Stimulated activated CD8-positive, alpha-beta memory T cell treated with anti-CD3 and anti-CD28 coated beads, Interleukin-2, amount 100 ng/mL, for 48 hours (primary cell): ENCODE measurements at regions not wholly inside any gene's neighbourhood (a gene's known extent, or its start where the extent isn't known, plus 50 kb on each side); places are given as distances from the start of the nearest gene placed in this dataset.
"Not testable (repeated sequence)": the region's sequence is repeated elsewhere in the genome, so short reads cannot be mapped to it uniquely, and the experiment has no call there.

ENCODE experiments used
- DNase-seq, 2 donors: peaks; one replicate each; pipeline ENCODE4 v3.0.0-alpha.2; 2020; ENCODE audit warnings: low read depth in 2 of 2

DNA sequence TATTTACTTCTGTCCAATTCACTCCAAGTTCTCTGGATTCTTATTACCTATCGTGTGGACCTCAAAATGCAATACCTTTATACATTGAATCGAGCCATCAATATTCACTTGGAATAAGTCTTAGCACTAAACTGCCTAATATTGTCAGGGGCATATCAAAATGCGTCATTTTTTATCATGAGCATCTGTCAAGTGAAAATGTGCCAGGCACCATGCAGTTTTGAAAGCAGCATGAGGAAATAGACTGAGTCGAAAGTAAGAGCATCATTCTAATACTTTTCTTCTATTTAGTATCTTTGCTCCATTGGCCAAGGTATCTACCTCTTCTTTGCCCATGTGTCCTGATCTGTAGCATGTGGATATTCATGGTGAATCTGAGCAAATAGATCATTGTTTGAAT lies 1193.4 kb downstream of the CDH11 start:
- no peak for DNase-seq

DNA sequence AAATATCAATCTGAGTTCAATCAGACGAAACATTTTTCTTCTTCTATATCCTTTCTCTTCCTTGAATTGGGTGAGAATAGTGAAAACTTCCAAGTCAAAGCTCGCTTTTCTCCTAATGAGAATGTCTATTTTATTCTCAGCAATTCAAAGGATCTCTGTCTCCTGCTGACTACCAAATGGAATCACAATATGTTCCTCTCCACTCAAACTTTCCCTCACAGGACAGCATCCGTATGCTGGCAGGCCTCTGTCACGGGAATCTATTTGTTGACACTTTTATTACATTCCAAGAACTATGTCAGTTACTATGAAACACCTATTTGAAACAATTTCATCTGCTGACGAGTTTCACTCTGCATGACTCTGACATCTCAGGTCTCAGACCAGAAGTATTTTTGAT lies 1196.6 kb downstream of the CDH11 start:
- no peak for DNase-seq

DNA sequence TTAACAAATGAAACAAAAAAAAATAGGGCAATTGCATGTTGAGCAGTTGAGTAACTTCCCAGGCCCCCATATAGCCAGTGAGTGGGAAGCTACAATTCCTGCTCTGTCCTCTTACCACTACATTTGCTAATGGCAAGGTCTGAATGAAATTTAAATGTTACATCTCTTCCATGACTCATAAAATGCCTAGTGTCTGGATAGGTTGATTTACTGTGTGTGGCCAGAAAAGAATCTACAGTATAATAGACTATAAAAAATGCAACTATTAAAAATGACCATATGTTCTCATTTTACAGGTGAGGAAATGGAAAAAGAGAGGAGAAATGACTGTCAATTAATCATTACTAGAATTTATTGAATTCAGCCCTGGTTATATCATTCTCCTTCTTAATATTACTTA lies 1199.3 kb downstream of the CDH11 start:
- no peak for DNase-seq

DNA sequence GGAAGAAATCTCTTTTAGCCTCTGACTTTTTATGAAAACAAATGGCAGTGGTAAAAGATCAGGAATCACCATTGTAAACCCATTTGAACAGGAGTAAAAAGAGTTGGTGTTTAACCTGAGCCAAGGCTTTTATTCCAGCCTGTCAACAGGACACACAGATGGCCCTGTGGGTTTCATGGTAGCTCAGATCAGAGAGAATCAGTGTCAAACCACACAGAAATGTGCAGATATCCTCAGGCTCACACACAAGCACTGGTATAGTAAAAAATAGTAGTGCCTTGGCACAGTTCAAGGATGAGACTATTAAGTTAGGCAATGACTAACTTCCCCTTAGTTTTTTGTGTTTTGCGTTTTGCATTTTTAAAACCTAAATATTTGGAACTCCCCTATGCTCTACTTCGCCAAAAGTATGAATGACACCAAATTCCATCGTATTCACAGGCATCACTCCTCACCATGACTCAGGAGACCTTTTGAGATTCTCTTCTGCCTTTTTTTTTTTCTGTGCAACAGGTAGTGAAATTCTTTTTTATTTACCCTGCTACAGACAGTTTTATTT lies 1200.0 kb downstream of the CDH11 start:
- no peak for DNase-seq

DNA sequence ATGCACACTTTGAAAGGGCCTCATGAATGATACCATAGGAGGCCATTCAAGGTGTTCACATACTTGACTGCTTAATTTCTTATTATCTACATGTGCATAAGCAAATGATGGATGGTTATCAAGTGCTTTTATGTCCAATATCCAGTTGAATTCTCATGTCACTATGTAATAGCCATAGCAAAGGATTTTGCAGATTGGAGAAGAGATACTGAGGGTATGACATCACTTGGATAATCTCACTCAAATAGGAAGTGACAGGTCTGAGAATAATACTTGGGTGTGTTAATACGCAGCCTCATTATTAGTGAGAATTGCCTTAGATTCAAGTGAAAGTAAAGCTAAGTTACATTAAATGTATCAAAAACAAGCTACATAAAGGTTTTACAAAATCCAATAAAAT lies 1208.6 kb downstream of the CDH11 start:
- no peak for DNase-seq

DNA sequence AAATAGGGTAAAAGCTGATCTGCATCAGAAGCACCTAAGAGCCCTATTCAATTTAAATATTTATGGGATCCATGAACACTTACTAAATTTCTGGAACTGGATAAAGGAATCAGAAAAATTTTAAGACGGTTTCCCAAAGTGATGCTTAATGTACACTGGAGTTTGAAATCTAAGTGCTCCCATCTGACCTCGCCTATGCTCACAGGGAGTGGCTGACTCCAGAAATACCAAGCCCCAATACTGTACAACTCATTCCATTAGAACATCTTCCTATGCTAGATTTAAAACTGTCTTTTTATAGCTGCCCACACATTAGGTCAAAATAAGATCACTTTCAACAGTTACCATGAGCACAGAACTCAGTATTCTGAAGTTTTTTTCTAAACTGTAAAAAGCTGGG lies 1214.6 kb downstream of the CDH11 start:
- no peak for DNase-seq

DNA sequence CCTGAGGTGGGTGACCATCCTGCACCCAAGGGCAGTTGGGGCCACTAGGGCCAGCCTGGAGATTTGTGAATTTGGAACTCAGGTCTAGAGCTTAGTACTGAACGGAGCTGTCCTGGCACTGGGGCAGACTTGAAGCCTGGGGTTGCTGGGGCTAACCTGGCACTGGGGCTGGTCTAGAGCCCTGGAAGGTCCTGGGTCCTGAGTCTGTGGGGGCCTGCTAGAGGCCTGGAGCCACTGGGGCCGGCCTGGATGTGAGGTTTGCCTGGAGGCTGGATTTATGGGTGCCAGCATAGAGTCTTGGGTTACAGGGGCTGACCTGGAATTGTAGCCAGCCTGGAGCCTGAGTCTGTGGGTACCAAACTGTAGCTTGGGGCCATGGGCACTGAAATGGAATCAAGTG lies 1216.9 kb downstream of the CDH11 start:
- DNase-seq: no peak

DNA sequence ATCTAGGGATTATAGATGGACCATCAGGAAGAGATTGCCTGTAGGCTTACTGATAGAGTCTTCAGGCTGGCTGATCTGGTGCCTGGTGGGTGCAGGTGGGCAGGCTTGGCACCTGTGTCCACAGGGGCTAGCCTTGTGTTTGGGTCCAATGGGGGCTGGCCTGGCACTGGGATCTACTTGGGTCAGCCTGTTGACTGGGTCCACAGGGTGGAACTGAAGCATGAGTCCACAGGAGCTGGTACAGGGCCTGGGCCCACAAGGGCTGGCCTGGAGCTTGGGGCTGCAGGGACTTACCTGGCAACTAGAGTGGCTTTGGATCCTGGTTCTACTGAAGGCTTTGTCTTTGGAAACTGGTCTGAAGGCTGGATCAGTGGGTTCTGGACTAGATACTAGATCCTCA lies 1217.7 kb downstream of the CDH11 start:
- no peak for DNase-seq

DNA sequence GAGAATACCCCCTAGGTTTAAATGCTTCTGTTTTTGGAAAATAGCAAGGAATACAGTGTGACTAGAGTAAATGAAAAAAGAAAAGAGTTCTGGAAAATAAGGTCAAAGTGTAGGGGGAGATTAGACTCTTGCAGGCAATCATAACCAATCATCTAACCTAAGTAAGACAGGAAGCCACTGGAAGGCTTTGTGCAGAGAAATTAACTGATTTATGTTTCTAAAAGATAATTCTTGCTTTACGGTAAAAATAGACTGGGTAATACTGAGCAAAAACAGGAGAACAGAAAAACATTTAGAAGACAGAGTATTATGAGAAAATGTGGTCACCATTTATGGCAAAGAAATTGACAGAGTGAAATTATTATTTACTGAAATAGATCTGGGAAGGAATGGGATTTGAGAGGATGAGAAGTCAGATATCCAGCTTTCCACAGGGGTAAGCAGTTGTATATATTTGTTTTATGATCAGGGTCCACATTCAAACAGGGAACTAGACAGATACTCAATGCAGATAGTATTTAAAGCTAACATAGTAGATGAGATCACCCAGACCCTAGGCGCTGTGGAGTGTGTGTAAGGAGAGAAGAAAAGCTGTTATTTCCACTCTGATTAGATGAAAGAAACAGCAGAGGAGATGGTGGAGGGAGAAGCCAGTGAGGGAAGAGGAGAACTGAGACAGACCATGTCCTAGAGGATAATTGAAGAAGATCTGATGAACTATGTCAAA lies 1225.3 kb downstream of the CDH11 start:
- DNase-seq: no peak

DNA sequence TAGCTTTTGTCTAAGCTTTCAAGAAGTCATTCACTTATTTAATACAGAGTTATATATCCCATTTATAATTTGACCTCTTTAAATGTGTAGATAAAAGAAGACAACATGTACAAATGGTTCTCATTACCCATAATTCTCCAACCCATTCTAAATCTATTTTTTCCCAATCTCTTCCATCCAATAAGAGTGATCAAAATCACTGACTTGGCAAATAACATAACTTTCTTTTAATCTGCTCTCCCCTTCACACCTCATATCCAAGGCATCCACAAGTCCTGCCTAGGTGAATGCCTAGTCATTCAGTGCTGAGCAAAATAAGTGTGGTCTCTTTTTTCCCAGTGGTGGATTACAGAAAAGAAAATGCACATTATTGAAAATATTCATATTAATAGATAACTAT lies 1231.1 kb downstream of the CDH11 start:
- no peak for DNase-seq

DNA sequence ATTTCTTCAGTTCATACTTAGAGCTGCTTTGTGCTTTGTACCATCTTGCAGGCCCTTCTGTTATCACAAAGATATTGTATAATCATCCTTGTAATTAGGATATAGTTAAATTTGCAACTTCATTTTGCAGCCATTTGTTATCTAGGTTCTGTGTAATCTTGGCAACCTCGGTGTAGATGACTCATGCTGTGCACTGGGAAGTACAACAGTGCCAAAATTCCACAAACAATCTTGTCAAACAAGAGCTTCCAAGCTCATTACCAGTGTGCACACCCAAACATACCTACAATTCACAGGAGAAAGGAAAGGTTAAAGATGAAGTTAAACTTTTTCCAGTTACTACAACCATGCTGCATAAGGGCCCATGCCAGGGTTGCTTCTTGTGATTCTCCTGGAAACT lies 1231.8 kb downstream of the CDH11 start:
- no peak for DNase-seq

DNA sequence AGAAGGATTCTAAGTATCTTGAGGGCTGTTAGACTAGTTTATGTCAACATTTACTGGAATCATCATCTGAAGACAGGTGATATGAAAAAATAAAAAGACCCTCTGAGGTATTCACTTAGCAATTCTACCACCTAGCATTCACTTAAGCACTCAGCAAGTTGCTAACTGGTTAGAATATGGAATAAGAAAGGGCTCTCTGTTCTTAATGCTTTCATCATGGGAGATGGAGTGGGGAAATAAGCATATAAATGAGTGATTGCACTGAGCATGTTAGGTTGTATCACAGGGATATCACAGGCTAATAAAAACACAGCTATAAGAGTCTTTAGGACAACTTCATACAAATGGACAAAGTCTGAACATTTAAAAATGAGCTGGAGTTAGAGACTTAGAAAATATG lies 1238.8 kb downstream of the CDH11 start:
- DNase-seq: no peak

DNA sequence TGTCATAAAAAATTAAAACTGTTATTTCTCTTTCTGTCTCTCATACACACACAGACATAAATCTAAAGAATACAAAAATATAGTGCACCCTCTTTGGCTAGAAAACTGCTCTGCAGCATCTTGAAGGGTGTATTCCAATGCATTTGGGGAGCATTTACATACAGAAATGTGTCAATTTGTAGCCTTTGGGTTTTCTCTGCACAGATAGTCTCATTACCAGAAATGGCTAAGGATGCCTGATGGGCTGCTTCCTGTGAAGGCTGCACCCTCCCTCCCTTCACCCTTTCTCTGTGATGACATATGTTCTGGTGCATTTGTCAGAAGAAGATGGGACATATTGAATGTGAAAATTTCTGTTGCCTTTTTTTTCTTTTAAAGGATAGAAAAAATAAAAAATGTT lies 1239.3 kb downstream of the CDH11 start:
- DNase-seq: no peak

DNA sequence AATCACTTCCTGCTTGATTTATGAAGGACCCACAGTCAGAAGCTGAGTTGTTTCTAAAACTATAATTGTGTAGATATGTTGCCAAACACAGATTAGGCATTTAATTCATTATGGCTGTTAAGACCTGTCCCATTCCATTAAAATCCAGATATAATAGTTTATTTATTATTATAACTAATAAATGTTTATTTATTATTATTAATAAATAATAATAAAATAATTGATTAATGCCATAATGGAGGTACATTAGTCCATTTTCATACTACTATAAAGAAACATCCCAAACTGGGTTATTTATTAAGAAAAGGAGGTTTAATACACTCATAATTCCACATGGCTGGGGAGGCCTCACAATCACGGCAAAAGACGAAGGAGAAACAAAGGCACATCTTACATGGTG lies 1240.9 kb downstream of the CDH11 start:
- DNase-seq: no peak

DNA sequence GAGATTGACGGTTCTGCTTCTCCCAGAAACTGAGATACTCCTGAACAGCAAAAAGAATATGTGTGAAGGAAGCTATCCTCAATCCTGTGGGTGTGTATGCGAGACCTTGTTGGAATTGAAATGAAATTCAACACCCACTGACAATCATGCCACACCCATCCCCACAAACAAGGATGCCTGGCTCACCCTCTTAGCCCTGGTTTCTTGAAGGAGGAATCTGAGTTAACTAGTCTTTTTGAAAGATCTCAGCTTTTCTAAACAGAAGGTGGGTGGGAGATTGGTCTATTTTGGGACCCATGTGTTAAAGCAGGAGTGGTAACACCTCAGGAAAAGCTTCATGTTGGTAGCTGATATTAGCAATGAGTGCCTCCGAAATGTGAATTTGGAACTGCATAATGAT lies 1244.5 kb downstream of the CDH11 start:
- no peak for DNase-seq

DNA sequence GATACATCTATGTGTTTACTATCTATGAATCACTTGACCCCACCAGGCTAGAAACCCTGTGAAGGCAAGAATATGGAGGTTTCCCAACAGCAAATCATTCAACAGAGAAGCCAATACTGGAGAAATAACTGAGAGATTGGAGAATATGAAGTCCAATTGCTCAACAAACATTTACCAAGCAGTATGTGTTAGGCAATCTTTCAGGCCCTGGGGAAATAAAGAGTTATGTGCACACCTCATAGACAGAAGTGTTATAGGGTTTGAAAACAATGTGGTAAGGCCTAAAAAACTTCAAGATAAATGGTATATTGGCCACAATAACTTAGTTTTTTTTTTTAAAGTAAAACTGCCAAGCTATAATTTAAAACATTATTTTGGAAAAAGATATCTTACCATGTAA lies 1245.8 kb downstream of the CDH11 start:
- DNase-seq: no peak

DNA sequence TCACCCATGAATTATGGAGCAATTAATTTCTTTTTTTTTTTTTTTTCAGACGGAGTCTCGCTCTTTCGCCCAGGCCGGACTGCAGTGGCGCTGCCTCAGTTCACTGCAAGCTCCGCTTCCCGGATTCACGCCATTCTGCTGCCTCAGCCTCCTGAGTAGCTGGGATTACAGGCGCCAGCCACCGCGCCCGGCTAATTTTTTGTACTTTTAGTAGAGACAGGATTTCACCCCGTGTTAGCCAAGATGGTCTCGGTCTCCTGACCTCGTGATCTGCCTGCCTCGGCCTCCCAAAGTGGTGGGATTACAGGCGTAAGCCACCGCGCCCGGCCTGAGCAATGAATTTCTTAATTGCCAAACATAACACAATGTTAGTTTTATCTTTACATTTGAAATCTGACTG lies 1261.2 kb downstream of the CDH11 start:
- not testable (repeated sequence) for DNase-seq

DNA sequence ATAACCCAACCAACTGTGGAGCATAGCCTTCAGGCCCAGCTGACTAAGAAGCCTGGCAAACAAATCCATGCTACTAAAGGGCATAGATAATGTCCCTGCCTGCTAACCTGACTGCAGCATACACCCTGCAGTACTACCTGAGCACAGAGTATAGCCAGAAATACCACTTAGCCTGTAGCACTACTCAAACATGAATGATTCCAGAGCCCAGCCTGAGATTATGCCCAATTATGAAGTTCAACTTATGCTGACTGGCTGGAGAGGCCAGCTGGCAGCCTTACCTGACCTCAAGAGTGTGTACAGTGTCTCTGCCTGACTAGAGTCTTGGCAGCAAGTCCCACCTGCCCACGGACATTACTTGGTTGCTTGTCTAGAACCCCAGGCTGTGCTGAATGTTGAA lies 1265.3 kb downstream of the CDH11 start:
- no peak for DNase-seq

DNA sequence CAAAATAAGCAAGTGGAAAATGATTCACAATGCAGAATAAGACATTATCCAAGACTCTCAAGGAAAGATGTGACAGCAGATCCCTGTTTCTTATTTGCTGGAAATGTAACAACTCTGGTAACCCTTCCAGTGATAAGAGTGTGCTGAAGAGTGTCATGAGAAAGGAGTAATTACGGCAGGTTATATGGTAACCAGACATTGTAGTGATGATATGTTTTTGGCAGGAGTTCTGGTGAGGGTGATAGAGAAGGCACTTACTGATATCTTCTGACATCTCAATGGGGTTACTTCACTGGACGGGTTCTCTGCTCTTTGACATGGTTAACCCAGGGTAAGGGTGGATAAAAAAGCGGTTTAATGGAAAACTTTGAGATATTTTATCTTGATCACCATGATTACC lies 1270.9 kb downstream of the CDH11 start:
- DNase-seq: no peak

DNA sequence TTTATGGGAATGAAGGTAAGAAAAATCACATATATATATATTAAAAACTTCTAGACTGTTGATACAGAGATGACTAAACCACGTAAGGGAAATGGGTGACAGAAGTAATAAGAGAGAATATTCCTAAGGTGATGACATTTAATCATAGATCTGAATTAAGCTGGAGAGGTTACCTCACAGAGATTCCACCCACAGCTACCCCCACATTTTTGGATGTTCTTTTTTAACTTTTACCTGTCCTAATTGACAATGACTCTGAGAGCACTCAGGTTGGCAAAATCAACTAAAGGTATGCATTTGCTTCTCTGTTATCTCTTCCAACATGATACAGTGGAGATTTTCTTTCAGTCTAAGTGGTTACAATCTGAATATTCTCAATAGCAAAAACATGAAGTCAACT lies 1280.6 kb downstream of the CDH11 start:
- DNase-seq: no peak

DNA sequence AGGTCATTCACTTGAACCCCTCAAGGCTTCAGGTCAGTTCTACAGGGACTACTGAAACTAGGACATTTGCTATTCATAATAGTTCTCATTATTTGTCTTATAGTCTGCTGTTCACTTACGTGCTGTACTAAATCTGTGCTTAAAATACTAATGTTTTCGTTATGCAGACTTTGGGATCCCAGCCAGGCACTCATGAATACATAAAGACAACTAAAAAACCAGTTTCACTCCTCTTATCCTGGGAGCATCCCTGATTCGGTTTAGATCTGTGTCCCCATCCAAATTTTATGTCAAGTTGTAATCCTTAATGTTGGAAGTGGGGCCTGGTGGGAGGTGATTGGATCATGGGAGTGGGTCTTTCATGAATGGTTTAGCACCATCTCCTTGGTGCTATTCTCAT lies 1291.8 kb downstream of the CDH11 start:
- DNase-seq: no peak

DNA sequence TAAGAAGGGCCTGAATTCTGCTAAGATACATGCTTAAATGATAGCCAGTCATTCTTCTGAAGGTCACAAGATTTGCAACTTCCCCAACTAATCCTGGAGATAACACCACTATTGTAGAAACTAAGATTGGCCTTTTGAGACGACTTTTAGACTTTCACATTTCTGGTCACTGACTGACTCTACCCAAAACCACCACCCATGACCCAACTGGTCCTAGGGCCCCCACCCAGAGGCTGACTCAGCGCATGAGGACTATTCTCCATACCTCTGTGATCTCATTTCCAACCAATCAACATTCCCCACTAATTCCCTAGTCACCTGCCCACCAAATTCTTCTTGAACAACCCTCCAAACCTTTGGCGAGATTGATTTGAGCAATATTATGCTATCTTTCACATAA lies 1299.0 kb downstream of the CDH11 start:
- no peak for DNase-seq

DNA sequence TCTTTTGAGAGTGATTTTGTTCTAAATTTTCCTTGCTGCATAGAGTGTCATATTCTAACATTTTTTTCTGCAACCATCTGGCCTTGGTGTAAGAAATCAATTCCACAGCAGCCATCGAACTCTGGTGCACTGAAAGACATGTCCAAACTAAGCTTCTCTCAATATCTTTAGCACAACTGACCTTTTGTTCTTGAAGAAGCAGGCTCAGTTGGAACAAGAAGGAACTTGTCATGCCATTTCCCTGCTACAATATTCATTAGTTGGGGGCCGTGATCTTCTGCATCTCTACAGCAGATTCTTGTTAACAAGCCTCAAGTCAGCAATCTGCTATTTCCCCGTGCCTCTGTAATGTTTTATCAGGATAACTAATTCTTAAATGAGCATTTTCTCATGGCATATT lies 1305.6 kb downstream of the CDH11 start:
- no peak for DNase-seq

DNA sequence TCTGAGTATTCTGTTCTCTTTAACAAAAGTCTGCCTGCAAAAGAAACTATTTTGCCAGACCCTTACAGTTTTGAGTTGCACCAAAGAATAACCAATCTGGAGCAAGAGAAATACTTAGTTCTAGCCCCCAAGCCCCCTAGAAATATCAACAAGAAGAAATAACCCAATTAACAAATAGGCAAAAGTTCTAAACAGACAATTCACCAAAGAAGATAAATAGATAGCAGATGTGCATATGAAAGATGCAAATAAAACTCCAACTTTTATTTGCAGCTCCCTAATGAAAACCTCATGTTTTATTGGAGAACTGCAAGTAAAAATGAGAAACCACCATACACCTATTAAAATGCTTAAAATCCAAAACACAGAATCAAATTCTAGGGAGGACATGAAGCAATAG lies 1308.0 kb downstream of the CDH11 start:
- no peak for DNase-seq
